GM12878 (cell line): ENCODE measurements at regions not wholly inside any gene's neighbourhood (a gene's known extent, or its start where the extent isn't known, plus 50 kb on each side); places are given as distances from the start of the nearest gene placed in this dataset.

ENCODE experiments used
- ATAC-seq: fragments of 200-7000 bp; cut with Tn5 transposase; 3 replicates; pipeline ENCODE4 v1.9.1; 2020; ENCODE audit warnings: mild to moderate bottlenecking, moderate library complexity
- BruUV-seq: library from RNA; stranded (reverse); fragments of 400-500 nt; replicated peaks from 2 replicates; lab custom pipeline; 2021; lab: Mats Ljungman, UMichigan
- CTCF ChIA-PET: fragments of 300-600 bp; sonication (Branson Sonifier 250); formaldehyde crosslinking; extraction: SDS; loops from one replicate; lab custom pipeline; 2021; ENCODE audit warnings: inconsistent platforms; lab: Yijun Ruan, JAX
- POLR2A ChIA-PET: fragments of 350-600 bp; formaldehyde crosslinking; extraction: SDS; loops from one replicate; lab custom pipeline; 2021; ENCODE audit warnings: inconsistent platforms; lab: Charles Lee
- RAD21 ChIA-PET: fragments of 300-600 bp; sonication (Branson Sonifier 250); formaldehyde crosslinking; loops from one replicate; lab custom pipeline; 2023; ENCODE audit warnings: antibody characterized with exemption; ENCODE audit not compliant: unreplicated experiment; lab: Charles Lee
- SMC1A ChIA-PET: fragments of 300-600 bp; sonication (Branson Sonifier 250); formaldehyde crosslinking; loops from one replicate; lab custom pipeline; 2023; ENCODE audit not compliant: unreplicated experiment, uncharacterized antibody; lab: Charles Lee
- DNase-seq: peaks from one replicate; pipeline ENCODE4 v3.0.0-alpha.2; 2011; ENCODE audit warnings: low read depth, low spot score
- FAIRE-seq: peaks from 3 replicates; lab custom pipeline; 2011; peaks lifted over from hg19 to GRCh38; lab: Jason Lieb, UNC
- H2AFZ ChIP-seq: 2 replicates; pipeline ENCODE4 v1.6.0; 2011; ENCODE audit warnings: low read depth, low read length, control low read depth; ENCODE audit not compliant: control insufficient read depth
- H3K27ac ChIP-seq: 2 replicates; pipeline ENCODE4 v1.5.1; 2011; ENCODE audit warnings: control low read depth; ENCODE audit not compliant: control insufficient read depth, insufficient read depth
- H3K27me3 ChIP-seq, 2 experiments: replicated peaks in 1 of 2; 2 replicates each; pipeline versions ENCODE4 v1.6.0 to v1.6.1; 2011; ENCODE audit warnings: low read length in 1 of 2; ENCODE audit not compliant: control insufficient read depth in 2 of 2, insufficient read depth in 2 of 2
- H3K36me3 ChIP-seq, 2 experiments: 2 replicates each; pipeline ENCODE4 v1.5.1; 2011; ENCODE audit warnings: low read length in 1 of 2; ENCODE audit not compliant: control insufficient read depth in 2 of 2, insufficient read depth in 2 of 2
- H3K4me1 ChIP-seq: 2 replicates; pipeline ENCODE4 v1.6.1; 2011; ENCODE audit warnings: mild to moderate bottlenecking, low read length, moderate library complexity, mixed read lengths; ENCODE audit not compliant: control insufficient read depth, insufficient read depth
- H3K4me2 ChIP-seq: 2 replicates; pipeline ENCODE4 v1.6.0; 2011; ENCODE audit warnings: control low read depth; ENCODE audit not compliant: control insufficient read depth, insufficient read depth
- H3K4me3 ChIP-seq: fragments of 200-600 bp; sonication (generic); 2 replicates; pipeline ENCODE4 v1.5.1; 2016
- H3K79me2 ChIP-seq: 2 replicates; pipeline ENCODE4 v1.6.0; 2011; ENCODE audit warnings: low read length; ENCODE audit not compliant: control insufficient read depth, insufficient read depth
- H3K9ac ChIP-seq: 2 replicates; pipeline ENCODE4 v1.8.0; 2011; ENCODE audit warnings: low read length, control low read depth, mixed read lengths; ENCODE audit not compliant: control insufficient read depth, insufficient read depth
- H3K9me3 ChIP-seq: replicated peaks from 3 replicates; pipeline ENCODE4 v1.5.1; 2011; ENCODE audit warnings: mild to moderate bottlenecking, low read length; ENCODE audit not compliant: control insufficient read depth, insufficient read depth
- H4K20me1 ChIP-seq: 2 replicates; pipeline ENCODE4 v1.6.0; 2011; ENCODE audit not compliant: control insufficient read depth, insufficient read depth
- CEBPB ChIP-seq, 2 experiments: fragments of 150-350 bp in 1 of 2; IDR thresholded peaks; 2 replicates each; pipeline ENCODE4 v1.6.1; 2012 to 2014; ENCODE audit warnings: low read depth in 2 of 2, low read length in 2 of 2, borderline replicate concordance in 1 of 2, inconsistent platforms in 1 of 2
- CHD1 ChIP-seq: IDR thresholded peaks from 2 replicates; pipeline ENCODE4 v1.6.1; 2012; ENCODE audit warnings: low read depth, low read length, improper control_type of control experiment
- KLF5 ChIP-seq: fragments of 450-650 bp; IDR thresholded peaks from 2 replicates; pipeline ENCODE4 v1.6.1; 2014; ENCODE audit warnings: mild to moderate bottlenecking; ENCODE audit not compliant: partially characterized antibody
- TCF7 ChIP-seq: IDR thresholded peaks from 2 replicates; pipeline ENCODE4 v1.6.1; 2014; ENCODE audit warnings: antibody characterized with exemption, borderline replicate concordance
- ZSCAN29 ChIP-seq: fragments of 450-650 bp; IDR thresholded peaks from 2 replicates; pipeline ENCODE4 v1.6.1; 2017; ENCODE audit warnings: mild to moderate bottlenecking, moderate library complexity
- WGBS: methylation state at CpG from one replicate; pipeline ENCODE4 v1.1.6; 2016; ENCODE audit warnings: low lambda C conversion rate; ENCODE audit not compliant: insufficient replicate concordance, insufficient coverage; ENCODE audit errors: missing lambda C conversion rate; 5-methylcytosine and 5-hydroxymethylcytosine counted together
- in situ Hi-C: fragments of 300-500 bp; cut with MboI; formaldehyde crosslinking; loops from 9 replicates; pipeline ENCODE4 v1.14.3; 2018; ENCODE audit warnings: mixed read lengths
- intact Hi-C: fragments of 100-400 bp; cut with micrococcal nuclease; formaldehyde crosslinking; loops from one replicate; pipeline ENCODE4 v1.14.2; 2022; ENCODE audit not compliant: unreplicated experiment

- BruUV-seq, result no TSS peak
- ChIA-PET CTCF (interaction anchor here (0.7 kb wide), 1 partner anchor 21 kb away, joined by 3 read pairs; no protein-coding TSS in a partner anchor), RAD21 (no interaction called here), POLR2A (no interaction called here), SMC1A (interaction anchor here (0.6 to 1.0 kb wide), 2 partner anchors 10 to 17 kb away, joined by 3 to 4 read pairs; no protein-coding TSS in a partner anchor)
- Histone ChIP-seq H2AFZ (no peak overlapping the region), H3K4me3 (no peak overlapping the region), H4K20me1 (no peaks in the 10 kb centered on the region), H3K27me3 (no peaks in the 10 kb centered on the region; a peak in 2 of 4 replicates), H3K79me2 (no peaks in the 10 kb centered on the region), H3K9me3 (no peaks in the 10 kb centered on the region), H3K4me1 (no peaks in the 10 kb centered on the region), H3K36me3 (no peaks in the 10 kb centered on the region), H3K27ac (no peak overlapping the region), H3K9ac (no peak overlapping the region), H3K4me2 (no peak overlapping the region)
- ATAC-seq (no peak), DNase-seq (no peak), FAIRE-seq (no peak)
- WGBS, result 41% methylated on average over 5 of the region's 5 CpGs
- intact Hi-C loops (no loop called here), in situ Hi-C loops (no loop called here)
- TF ChIP-seq CHD1, result no peak
- TF ChIP-seq KLF5, result no peak
Measured at GRCh38 chr2:142572346-142573132, 304.9 kb upstream of the KYNU start.

GRCh38 chr2:142571934-142572333, 305.5 kb upstream of the KYNU start:
- RAD21 ChIA-PET, result no interaction called here
- POLR2A ChIA-PET, result no interaction called here
- Histone ChIP-seq H3K4me3 (no peak overlapping the region), H2AFZ (no peak overlapping the region), H3K27ac (no peak overlapping the region), H4K20me1 (no peaks in the 10 kb centered on the region), H3K79me2 (no peaks in the 10 kb centered on the region)
- DNase-seq (no peak), FAIRE-seq (no peak)
- WGBS, result 22% methylated on average over 4 of the region's 4 CpGs
- TF ChIP-seq ZSCAN29, result no peak
- no peak for TF ChIP-seq TCF7
- TF ChIP-seq CEBPB (IDR thresholded peaks at IDR 0.05; ENCODE audit: borderline replicate concordance in 1 of 2, low read depth in 2 of 2, low read length in 2 of 2), result no peak
- TF ChIP-seq, all 136 proteins: peak for 0
- in situ Hi-C loops (no loop called here), intact Hi-C loops (no loop called here)
- no peaks in the 10 kb centered on the region for H3K9me3 ChIP-seq
- SMC1A ChIA-PET, result interaction anchor here (1.0 kb wide), 1 partner anchor 11 kb away, joined by 3 read pairs; no protein-coding TSS in a partner anchor
- no peaks in the 10 kb centered on the region for H3K4me1 ChIP-seq
- no peaks in the 10 kb centered on the region; a peak in 2 of 4 replicates for H3K27me3 ChIP-seq
- H3K36me3 ChIP-seq, result no peaks in the 10 kb centered on the region
- ATAC-seq, result no peak
- H3K9ac ChIP-seq, result no peak overlapping the region
- CTCF ChIA-PET, result interaction anchor here (0.7 kb wide), 1 partner anchor 21 kb away, joined by 3 read pairs; no protein-coding TSS in a partner anchor
- H3K4me2 ChIP-seq, result no peak overlapping the region
- BruUV-seq, result no TSS peak
